ENCODE measurements at regions not wholly inside any gene's neighbourhood (a gene's known extent, or its start where the extent isn't known, plus 50 kb on each side); places are given as distances from the start of the nearest gene placed in this dataset.

- no peaks in the 10 kb centered on the region for H3K36me3 Mint-ChIP-seq (ENCODE audit: insufficient read depth)
- H3K27me3 Mint-ChIP-seq = peaks cover 5% of the 10 kb centered on the region
- H3K27ac Mint-ChIP-seq = no peak overlapping the region
- peaks cover 5% of the 10 kb centered on the region for H3K4me1 Mint-ChIP-seq (ENCODE audit: low read depth)
- peak; percentile 18 for TF ChIP-seq CTCF (IDR thresholded peaks at IDR 0.05; ENCODE audit: unreplicated experiment)
- H3K4me3 Mint-ChIP-seq (ENCODE audit: low read depth) = no peak overlapping the region
- no peaks in the 10 kb centered on the region for H3K9me3 Mint-ChIP-seq (ENCODE audit: low read depth)
- no peak for DNase-seq (ENCODE audit: low spot score, unreplicated experiment)
Observed at GRCh38 chr18:7488571-7488970, 78.5 kb upstream of the PTPRM start.

GRCh38 chr18:7490104-7490503, 77.0 kb upstream of the PTPRM start:
- TF ChIP-seq CTCF (IDR thresholded peaks at IDR 0.05; ENCODE audit: unreplicated experiment) = no peak
- no peaks in the 10 kb centered on the region for H3K36me3 Mint-ChIP-seq (ENCODE audit: insufficient read depth)
- DNase-seq (ENCODE audit: low spot score, unreplicated experiment) = no peak
- H3K27ac Mint-ChIP-seq = no peak overlapping the region
- no peaks in the 10 kb centered on the region for H3K9me3 Mint-ChIP-seq (ENCODE audit: low read depth)
- peaks cover 5% of the 10 kb centered on the region for H3K4me1 Mint-ChIP-seq (ENCODE audit: low read depth)
- peaks cover 5% of the 10 kb centered on the region for H3K27me3 Mint-ChIP-seq
- no peak overlapping the region for H3K4me3 Mint-ChIP-seq (ENCODE audit: low read depth)

GRCh38 chr18:7492385-7492784, 74.7 kb upstream of the PTPRM start:
- no peak for DNase-seq (ENCODE audit: low spot score, unreplicated experiment)
- Mint-ChIP-seq H3K27ac (no peak overlapping the region), H3K9me3 (ENCODE audit: low read depth) (no peaks in the 10 kb centered on the region), H3K4me1 (ENCODE audit: low read depth) (peaks cover 8% of the 10 kb centered on the region), H3K27me3 (peaks cover 5% of the 10 kb centered on the region), H3K4me3 (ENCODE audit: low read depth) (no peak overlapping the region), H3K36me3 (ENCODE audit: insufficient read depth) (no peaks in the 10 kb centered on the region)
- no peak for TF ChIP-seq CTCF (IDR thresholded peaks at IDR 0.05; ENCODE audit: unreplicated experiment)

GRCh38 chr18:7497081-7497480, 70.0 kb upstream of the PTPRM start:
- no peak for TF ChIP-seq CTCF (IDR thresholded peaks at IDR 0.05; ENCODE audit: unreplicated experiment)
- Mint-ChIP-seq H3K4me3 (ENCODE audit: low read depth) (no peak overlapping the region), H3K27me3 (peaks cover 5% of the 10 kb centered on the region), H3K27ac (no peak overlapping the region), H3K9me3 (ENCODE audit: low read depth) (no peaks in the 10 kb centered on the region), H3K36me3 (ENCODE audit: insufficient read depth) (peaks cover 1% of the 10 kb centered on the region), H3K4me1 (ENCODE audit: low read depth) (peaks cover 3% of the 10 kb centered on the region)
- DNase-seq (ENCODE audit: low spot score, unreplicated experiment) = no peak

GRCh38 chr18:7511106-7511505, 56.0 kb upstream of the PTPRM start:
- Mint-ChIP-seq H3K4me1 (ENCODE audit: low read depth) (peaks cover 8% of the 10 kb centered on the region), H3K27ac (no peak overlapping the region), H3K9me3 (ENCODE audit: low read depth) (no peaks in the 10 kb centered on the region), H3K27me3 (no peaks in the 10 kb centered on the region), H3K36me3 (ENCODE audit: insufficient read depth) (no peaks in the 10 kb centered on the region), H3K4me3 (ENCODE audit: low read depth) (no peak overlapping the region)
- DNase-seq (ENCODE audit: low spot score, unreplicated experiment) = no peak
- no peak for TF ChIP-seq CTCF (IDR thresholded peaks at IDR 0.05; ENCODE audit: unreplicated experiment)

Data from progenitor cell of endocrine pancreas (in vitro differentiated cells).